ENCODE measurements at regions not wholly inside any gene's neighbourhood (a gene's known extent, or its start where the extent isn't known, plus 50 kb on each side); places are given as distances from the start of the nearest gene placed in this dataset.

GRCh38 chr10:47231414-47231813, 68.6 kb upstream of the GDF10 start:
- no peak for DNase-seq
- H3K4me3 Mint-ChIP-seq: no peak overlapping the region
- H3K27me3 Mint-ChIP-seq (ENCODE audit: insufficient read depth): peaks cover 36% of the 10 kb centered on the region
- peaks cover 5% of the 10 kb centered on the region; the same call in 1 of the 2 replicates for H3K9me3 Mint-ChIP-seq
- H3K27ac Mint-ChIP-seq: no peak overlapping the region
- peaks cover 5% of the 10 kb centered on the region; the same call in 1 of the 2 replicates for H3K36me3 Mint-ChIP-seq (ENCODE audit: low read depth)
- TF ChIP-seq CTCF (IDR thresholded peaks at IDR 0.05): no peak
- no peaks in the 10 kb centered on the region for H3K4me1 Mint-ChIP-seq (ENCODE audit: low read depth)

GRCh38 chr10:47233631-47234030, 66.4 kb upstream of the GDF10 start:
- Mint-ChIP-seq H3K27me3 (ENCODE audit: insufficient read depth) (peaks cover 28% of the 10 kb centered on the region), H3K4me1 (ENCODE audit: low read depth) (no peaks in the 10 kb centered on the region), H3K36me3 (ENCODE audit: low read depth) (peaks cover 5% of the 10 kb centered on the region; the same call in 1 of the 2 replicates), H3K27ac (no peak overlapping the region), H3K4me3 (no peak overlapping the region), H3K9me3 (peaks cover 5% of the 10 kb centered on the region; the same call in 1 of the 2 replicates)
- no peak for TF ChIP-seq CTCF (IDR thresholded peaks at IDR 0.05)
- no peak for DNase-seq

GRCh38 chr10:47235484-47235883, 64.5 kb upstream of the GDF10 start:
- Mint-ChIP-seq H3K4me3 (no peak overlapping the region), H3K9me3 (no peaks in the 10 kb centered on the region), H3K27ac (no peak overlapping the region), H3K36me3 (ENCODE audit: low read depth) (no peaks in the 10 kb centered on the region), H3K4me1 (ENCODE audit: low read depth) (no peaks in the 10 kb centered on the region), H3K27me3 (ENCODE audit: insufficient read depth) (peaks cover 22% of the 10 kb centered on the region)
- no peak for DNase-seq
- TF ChIP-seq CTCF (IDR thresholded peaks at IDR 0.05): no peak

- no peaks in the 10 kb centered on the region for H3K4me1 Mint-ChIP-seq (ENCODE audit: low read depth)
- H3K36me3 Mint-ChIP-seq (ENCODE audit: low read depth): no peaks in the 10 kb centered on the region
- H3K27ac Mint-ChIP-seq: no peak overlapping the region
- H3K27me3 Mint-ChIP-seq (ENCODE audit: insufficient read depth): peaks cover 32% of the 10 kb centered on the region
- no peak overlapping the region for H3K4me3 Mint-ChIP-seq
- no peaks in the 10 kb centered on the region for H3K9me3 Mint-ChIP-seq
- TF ChIP-seq CTCF (IDR thresholded peaks at IDR 0.05): peak; percentile 30; the same call in 1 of the 2 replicates
- DNase-seq: no peak
Observed at GRCh38 chr10:47237316-47238260, 62.4 kb upstream of the GDF10 start.

GRCh38 chr10:47238331-47239095, 61.5 kb upstream of the GDF10 start:
- H3K27ac Mint-ChIP-seq: no peak overlapping the region
- no peak overlapping the region for H3K4me3 Mint-ChIP-seq
- no peaks in the 10 kb centered on the region for H3K4me1 Mint-ChIP-seq (ENCODE audit: low read depth)
- no peaks in the 10 kb centered on the region for H3K9me3 Mint-ChIP-seq
- peaks cover 37% of the 10 kb centered on the region for H3K27me3 Mint-ChIP-seq (ENCODE audit: insufficient read depth)
- DNase-seq: no peak
- no peak for TF ChIP-seq CTCF (IDR thresholded peaks at IDR 0.05)
- H3K36me3 Mint-ChIP-seq (ENCODE audit: low read depth): no peaks in the 10 kb centered on the region
